Activated naive CD8-positive, alpha-beta T cell treated with anti-CD3 and anti-CD28 coated beads, Interleukin-2, amount 50 U/mL, for 16 hours (primary cell): ENCODE measurements at regions not wholly inside any gene's neighbourhood (a gene's known extent, or its start where the extent isn't known, plus 50 kb on each side); places are given as distances from the start of the nearest gene placed in this dataset.

Source experiments
- DNase-seq: peaks from one replicate; pipeline ENCODE4 v3.0.0-alpha.2; 2020; ENCODE audit warnings: low read depth, low spot score

DNA sequence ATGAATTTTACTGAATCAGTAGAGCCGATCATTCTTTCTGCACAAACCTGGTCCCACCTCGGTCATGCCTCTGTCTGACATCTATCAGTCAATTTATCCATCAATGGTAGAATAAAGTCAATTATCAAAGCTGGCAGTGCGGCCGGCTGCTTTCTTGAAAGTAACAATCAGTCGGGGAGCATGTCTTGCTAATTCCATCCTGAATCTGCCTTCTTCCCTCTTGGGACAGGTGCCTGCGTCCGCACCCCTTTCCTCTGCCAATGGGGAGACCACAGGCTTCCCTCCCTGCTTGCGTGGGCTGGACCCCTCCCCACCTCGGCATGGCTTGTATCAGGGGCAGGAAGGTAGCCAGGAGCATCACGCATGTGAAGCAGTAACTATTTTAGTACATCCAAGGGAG is 962.9 kb downstream of the BRD1 start:
- DNase-seq = no peak

GRCh38 chr22:48863965-48864528 is 963.6 kb downstream of the BRD1 start:
- no peak for DNase-seq

DNA sequence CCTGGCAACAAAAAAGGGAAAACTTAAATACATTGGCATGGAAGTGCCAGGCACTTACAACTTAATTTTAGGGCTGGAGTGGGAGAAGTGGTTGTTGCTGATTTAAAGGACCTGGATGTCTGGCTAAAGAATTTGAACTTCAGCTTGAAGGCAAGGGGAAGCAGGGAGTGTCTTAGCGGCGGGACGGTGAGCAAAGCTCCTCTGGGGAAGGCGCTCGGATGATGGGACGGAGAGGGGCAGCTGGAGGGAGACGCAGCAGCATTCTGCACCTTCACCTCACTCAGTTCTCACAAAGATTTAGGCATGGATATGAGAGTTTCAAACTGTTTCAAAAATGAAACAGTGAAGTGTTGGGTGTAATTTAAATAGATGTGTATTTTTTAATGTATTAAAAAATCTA is 967.1 kb downstream of the BRD1 start:
- no peak for DNase-seq

DNA sequence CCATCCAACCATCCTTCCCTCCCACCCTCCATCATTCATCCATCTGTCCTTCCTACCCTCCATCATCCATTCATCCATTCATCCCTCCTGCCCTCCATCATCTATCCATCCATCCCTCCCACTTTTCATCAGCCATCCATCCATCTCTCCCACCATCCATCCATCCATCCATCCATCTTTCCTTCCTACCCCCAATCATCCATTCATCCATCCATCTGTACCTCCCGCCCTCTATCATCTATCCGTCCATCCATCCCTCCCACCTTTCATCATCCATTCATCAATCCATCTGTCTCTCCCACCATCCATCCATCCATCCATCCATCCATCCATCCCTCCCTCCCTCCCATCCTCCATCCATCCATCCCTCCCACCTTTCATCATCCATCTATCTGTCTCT is 968.8 kb downstream of the BRD1 start:
- DNase-seq = no peak

- no peak for DNase-seq
These were observed 969.6 kb downstream of the BRD1 start for GRCh38 chr22:48858121-48858520.

GRCh38 chr22:48857202-48857805 is 970.4 kb downstream of the BRD1 start:
- DNase-seq = no peak

GRCh38 chr22:48856308-48856615 is 971.4 kb downstream of the BRD1 start:
- no peak for DNase-seq

DNA sequence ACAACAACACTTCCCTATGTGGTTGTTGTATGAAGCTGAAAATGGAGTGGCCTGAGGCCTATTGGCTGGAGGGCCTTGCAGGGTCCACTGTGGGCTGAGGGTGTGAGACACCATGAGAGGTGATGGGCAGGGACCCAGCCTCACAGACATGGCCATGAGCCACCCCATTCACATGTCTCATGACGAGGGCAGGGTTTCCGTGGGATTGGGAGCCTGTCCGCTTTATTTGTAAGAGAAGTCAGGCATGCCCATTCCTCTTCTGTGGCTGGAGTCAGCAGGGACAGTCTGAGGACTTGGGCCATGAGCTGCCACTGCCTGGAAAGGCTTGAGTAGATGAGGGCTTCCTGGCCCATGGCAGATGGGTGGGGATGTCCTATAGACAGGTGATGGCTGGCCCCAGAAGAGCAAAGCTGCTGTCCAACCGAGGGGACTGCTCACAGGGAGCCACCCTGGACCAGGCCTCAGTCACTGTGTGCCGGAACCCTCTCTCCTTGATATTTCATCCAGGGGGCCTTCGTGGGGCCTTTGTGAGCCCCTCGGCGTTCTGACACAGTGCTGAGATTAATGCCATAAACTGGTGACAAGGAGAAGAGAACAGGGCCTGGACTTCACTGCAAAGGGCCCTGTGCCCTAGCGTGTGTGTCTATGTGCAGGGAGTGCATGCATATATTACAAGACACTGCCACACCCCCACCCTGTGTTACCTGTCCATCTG is 971.9 kb downstream of the BRD1 start:
- no peak for DNase-seq

- DNase-seq = no peak
These were observed 972.7 kb downstream of the BRD1 start for GRCh38 chr22:48855013-48855412.

DNA sequence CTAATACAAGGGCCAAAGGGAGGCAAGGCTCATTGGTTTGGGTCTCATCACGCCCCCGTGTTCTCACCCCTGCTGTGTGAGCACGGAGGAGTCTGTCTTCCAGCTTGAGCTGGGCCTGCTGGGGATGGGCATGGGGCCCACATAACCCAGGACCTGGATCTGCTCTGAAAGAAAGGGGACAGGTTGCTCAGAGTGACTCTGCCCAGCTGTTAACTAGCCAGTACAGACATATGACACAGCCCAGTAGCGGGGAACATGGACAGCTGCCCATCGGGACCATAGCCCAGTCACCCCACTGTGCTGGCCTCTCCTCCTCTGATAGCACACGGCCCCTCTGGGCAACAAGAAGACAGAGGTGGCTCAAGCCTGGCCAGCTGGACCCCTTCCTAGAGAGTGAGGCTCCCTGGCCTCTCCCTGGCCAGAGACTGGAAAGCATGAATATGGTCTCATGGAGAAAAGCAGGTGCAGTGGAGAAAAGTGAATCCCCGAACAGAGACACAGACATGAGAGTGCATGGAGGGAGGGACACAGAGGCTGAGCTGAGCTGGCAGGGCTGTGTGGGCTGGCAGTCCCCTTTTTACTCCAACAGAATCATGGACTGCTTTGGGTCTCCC is 973.9 kb downstream of the BRD1 start:
- no peak for DNase-seq

GRCh38 chr22:48851933-48852549 is 975.6 kb downstream of the BRD1 start:
- no peak for DNase-seq

DNA sequence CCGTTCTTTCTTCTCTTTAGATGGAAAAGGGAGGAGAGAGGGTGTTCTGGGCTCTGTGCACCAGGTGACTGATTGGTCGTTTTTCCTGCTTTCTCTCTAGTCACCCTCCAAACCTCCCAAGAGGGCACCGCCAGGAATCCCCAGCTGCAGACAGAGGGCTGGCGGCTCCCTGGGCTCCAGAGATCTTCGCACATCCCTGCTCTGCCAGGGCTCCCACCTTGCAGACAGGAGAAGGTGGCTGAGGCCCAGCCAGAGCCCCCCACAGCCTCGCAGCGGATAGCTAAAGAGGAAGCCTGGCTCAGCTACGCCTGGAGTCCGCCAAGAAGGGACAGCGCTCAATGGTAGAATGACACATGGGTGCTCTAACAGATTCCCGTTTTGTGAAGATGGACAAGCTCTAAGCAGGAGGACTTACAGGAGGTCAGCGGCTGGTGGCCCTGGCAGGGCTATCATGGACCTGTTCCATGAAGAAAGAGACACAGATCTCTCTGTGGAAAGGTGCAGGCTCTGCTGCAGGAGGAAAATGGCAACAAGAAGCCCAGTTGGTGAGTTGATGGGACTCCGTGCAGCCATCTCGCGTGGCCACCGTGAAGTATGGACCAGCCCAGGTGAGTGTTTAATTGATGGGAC is 976.9 kb downstream of the BRD1 start:
- no peak for DNase-seq

DNA sequence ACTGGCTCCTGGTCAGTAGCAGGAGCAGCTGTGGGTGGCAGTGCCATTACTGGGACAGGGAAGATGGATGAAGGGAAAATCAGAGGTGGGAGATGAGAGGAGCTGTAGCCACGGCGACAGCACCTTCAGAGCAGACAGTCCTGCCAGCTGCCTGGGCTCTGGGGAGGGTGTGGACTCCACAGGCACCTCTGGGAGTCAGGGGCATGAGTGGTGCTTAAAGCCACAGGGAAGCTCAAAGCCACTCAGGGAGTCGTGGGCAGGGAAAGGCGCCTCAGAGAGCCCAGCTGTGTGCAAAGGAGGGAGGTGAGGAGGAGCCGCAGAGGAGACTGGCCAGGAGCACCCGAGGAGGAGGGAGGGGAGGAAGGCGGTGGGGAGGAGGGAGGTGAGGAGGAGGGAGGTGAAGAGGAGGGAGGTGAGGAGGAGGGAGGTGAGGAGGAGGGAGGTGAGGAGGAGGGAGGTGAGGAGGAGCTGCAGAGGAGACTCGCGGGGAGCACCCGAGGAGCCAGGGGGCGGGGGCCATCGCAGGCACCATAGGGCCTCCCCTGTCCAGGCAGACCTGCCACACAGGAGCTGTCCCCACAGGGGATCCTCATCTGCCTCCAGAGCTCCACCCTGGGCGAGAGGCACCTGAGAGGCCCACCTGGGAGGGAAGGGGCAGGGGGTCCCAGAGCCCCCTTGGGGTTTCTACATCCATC is 977.6 kb downstream of the BRD1 start:
- DNase-seq = no peak

- DNase-seq = no peak
These were observed 978.3 kb downstream of the BRD1 start for GRCh38 chr22:48849219-48849912.

- DNase-seq = no peak
These were observed 981.5 kb downstream of the BRD1 start for GRCh38 chr22:48846200-48846599.

GRCh38 chr22:48845356-48845936 is 982.2 kb downstream of the BRD1 start:
- DNase-seq = no peak

GRCh38 chr22:48844056-48844675 is 983.5 kb downstream of the BRD1 start:
- no peak for DNase-seq

DNA sequence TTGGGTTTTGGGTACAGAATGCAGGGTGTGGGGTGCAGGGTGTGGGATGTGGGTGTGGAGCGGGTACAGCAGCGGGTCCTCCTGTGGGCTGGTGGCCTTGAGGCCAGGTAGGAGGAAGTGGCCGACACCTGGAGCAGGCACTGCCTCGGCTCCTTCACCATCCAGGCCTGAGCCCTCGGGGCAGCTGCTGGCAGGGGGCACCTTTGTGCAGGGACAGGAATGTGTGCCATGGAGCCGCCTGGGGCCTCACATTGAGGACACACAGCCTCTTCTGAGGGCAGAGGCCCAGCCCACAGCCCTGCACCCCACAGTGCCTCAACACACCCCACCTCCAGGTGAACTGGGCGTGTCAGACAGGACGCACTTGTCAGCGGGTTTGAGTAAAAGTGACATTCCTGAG is 984.0 kb downstream of the BRD1 start:
- DNase-seq = no peak

- no peak for DNase-seq
These were observed 984.7 kb downstream of the BRD1 start for GRCh38 chr22:48842976-48843375.

DNA sequence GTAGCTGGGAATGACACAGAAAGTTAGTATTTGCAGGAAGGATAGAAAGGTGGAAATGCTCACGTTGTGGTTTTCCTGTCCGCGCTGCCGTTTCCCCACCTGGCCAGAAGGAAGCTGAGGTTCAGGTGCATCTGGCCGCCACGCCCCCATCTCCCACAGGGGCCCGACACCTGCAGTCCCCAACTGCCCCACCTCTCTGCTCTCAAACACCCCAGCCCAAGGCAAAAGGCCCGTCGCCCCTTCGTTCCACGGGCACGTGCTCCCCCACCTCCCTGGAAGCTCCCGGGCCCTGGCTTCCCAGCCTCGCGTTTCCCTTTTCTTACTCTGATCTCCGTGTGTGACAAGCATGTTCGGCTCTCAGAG is 985.1 kb downstream of the BRD1 start:
- DNase-seq = no peak
